ENCODE measurements at regions not wholly inside any gene's neighbourhood (a gene's known extent, or its start where the extent isn't known, plus 50 kb on each side); places are given as distances from the start of the nearest gene placed in this dataset.

DNA sequence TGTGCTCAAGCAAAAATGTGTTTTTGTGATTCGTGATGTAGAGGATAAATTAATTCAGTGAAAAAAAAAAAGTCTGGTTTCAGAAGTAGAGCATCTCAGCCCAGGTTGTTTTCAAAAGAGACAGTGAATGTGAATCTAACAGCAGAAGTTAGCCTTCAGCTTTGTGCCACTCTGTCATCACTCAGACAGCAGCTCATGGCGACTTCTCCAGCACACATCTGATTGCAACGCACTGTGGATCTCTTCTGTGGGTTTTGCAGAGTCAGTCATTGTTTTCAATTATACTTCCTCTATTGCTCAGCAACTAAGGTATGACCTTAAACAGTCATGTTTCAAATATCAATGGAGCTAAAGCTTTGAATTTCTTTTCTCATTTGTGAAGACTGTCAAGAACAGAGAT is 335.5 kb upstream of the POU3F2 start:
- TF ChIP-seq, protein P1, sequence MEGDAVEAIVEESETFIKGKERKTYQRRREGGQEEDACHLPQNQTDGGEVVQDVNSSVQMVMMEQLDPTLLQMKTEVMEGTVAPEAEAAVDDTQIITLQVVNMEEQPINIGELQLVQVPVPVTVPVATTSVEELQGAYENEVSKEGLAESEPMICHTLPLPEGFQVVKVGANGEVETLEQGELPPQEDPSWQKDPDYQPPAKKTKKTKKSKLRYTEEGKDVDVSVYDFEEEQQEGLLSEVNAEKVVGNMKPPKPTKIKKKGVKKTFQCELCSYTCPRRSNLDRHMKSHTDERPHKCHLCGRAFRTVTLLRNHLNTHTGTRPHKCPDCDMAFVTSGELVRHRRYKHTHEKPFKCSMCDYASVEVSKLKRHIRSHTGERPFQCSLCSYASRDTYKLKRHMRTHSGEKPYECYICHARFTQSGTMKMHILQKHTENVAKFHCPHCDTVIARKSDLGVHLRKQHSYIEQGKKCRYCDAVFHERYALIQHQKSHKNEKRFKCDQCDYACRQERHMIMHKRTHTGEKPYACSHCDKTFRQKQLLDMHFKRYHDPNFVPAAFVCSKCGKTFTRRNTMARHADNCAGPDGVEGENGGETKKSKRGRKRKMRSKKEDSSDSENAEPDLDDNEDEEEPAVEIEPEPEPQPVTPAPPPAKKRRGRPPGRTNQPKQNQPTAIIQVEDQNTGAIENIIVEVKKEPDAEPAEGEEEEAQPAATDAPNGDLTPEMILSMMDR (IDR thresholded peaks at IDR 0.05; ENCODE audit: extremely low read depth, insufficient read depth, missing control alignments): no peak
- in situ Hi-C loops (cut with MboI; ENCODE audit: low pct_unique_long_range_greater_than_20kb, low sequenced_read_pairs, unreplicated experiment): no loop called here
- DNase-seq (ENCODE audit: low spot score): no peak

DNA sequence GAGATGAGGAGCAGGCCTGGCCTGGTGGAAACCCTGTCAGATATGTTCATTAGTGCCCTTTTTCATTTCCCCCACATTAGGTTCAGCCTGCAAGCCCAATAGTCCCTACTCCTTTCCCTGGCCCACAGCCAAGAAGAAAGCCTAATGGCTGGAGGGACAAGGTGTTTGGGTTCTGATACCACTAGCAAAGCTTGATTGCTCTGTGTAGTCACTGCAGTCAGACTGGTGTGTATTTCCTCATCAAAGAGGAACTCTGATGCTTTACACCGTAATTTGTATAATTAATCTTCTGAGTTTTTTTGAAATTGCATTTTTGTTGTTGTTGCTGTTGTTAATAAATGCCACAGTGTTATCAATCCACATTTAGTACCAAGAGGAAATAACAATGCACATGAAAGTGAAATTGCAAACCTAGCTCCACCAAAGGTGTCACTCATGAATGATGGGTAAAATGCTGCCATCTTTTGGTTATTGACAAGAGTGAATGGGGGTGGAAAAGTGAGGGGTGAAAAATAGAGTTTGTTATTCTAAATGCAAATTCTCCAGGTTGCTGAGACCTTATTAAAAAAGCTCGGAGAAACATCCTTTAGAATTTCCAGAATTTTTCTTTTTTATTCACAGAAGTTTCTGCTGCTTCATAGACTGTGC is 320.2 kb upstream of the POU3F2 start:
- in situ Hi-C loops (cut with MboI; ENCODE audit: low pct_unique_long_range_greater_than_20kb, low sequenced_read_pairs, unreplicated experiment): no loop called here
- DNase-seq (ENCODE audit: low spot score): no peak
- TF ChIP-seq, protein P1 (IDR thresholded peaks at IDR 0.05; ENCODE audit: extremely low read depth, insufficient read depth, missing control alignments): no peak

DNA sequence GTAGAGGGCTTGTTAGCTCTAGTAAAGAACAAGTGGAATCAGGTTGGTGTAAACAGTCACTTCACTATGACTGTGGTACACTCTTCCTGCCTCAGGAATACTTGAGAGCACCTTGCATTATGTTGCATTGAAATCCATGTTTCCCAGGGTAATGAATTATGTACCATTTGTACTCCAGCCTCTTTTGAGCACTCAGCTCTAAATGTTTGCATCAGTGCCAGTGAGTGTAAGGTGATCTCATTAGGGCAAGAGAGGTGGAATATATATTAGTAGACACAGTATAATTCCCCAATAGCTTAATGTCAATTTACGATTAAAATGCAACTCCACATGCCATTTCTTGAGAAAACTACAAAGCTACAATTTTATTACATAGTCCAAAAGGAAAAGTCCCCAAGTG is 319.6 kb upstream of the POU3F2 start:
- DNase-seq (ENCODE audit: low spot score): no peak
- in situ Hi-C loops (cut with MboI; ENCODE audit: low pct_unique_long_range_greater_than_20kb, low sequenced_read_pairs, unreplicated experiment): no loop called here
- TF ChIP-seq, protein P1 (IDR thresholded peaks at IDR 0.05; ENCODE audit: extremely low read depth, insufficient read depth, missing control alignments): no peak

DNA sequence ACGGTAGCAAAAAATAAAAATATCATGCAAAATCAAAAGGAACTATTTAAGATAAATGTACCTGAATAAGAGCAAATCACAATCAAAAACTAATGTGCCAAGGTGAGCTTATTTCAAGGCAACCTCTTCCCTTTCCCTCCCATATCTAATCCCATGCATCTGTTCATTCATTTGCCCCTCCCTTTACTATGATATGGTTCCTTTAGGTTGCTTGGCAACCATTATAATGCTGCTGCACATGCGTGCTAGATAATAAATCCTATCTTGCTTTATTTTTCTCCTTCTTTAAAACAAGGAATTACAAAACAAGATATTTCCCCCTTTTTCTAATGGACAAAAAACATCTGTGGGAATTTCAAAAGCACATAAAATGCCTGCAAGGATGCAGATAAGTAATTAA is 318.2 kb upstream of the POU3F2 start:
- in situ Hi-C loops (cut with MboI; ENCODE audit: low pct_unique_long_range_greater_than_20kb, low sequenced_read_pairs, unreplicated experiment): no loop called here
- DNase-seq (ENCODE audit: low spot score): no peak
- TF ChIP-seq, protein P1 (IDR thresholded peaks at IDR 0.05; ENCODE audit: extremely low read depth, insufficient read depth, missing control alignments): no peak

- no peak for DNase-seq (ENCODE audit: low spot score)
- TF ChIP-seq, protein P1 (IDR thresholded peaks at IDR 0.05; ENCODE audit: extremely low read depth, insufficient read depth, missing control alignments): no peak
- in situ Hi-C loops (cut with MboI; ENCODE audit: low pct_unique_long_range_greater_than_20kb, low sequenced_read_pairs, unreplicated experiment): no loop called here
These were observed 317.5 kb upstream of the POU3F2 start for GRCh38 chr6:98516866-98517265.

DNA sequence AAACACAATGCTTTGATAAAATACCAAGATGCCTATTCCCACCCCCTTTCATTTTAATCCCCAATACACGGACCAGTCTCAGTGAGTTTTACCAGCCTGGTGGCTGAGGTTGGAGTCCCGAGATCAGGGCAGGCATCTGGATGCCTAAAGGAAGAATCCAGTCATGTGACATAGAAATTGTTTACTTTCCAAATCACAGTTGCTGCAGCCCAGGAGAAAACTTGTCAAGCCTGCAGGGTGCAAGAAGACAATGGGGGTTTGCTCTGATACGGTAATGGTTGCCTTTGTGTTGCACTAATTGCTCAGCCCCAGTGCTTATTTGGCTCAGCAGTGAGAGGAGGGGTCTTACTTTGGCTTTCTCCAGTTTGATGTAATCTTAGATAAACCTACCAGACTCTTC is 308.5 kb upstream of the POU3F2 start:
- TF ChIP-seq, protein P1 (IDR thresholded peaks at IDR 0.05; ENCODE audit: extremely low read depth, insufficient read depth, missing control alignments): no peak
- DNase-seq (ENCODE audit: low spot score): no peak
- in situ Hi-C loops (cut with MboI; ENCODE audit: low pct_unique_long_range_greater_than_20kb, low sequenced_read_pairs, unreplicated experiment): no loop called here

Measured in GM13977 (cell line).